SK-N-SH (cell line): ENCODE measurements at regions not wholly inside any gene's neighbourhood (a gene's known extent, or its start where the extent isn't known, plus 50 kb on each side); places are given as distances from the start of the nearest gene placed in this dataset.

ENCODE experiments used
- POLR2AphosphoS5 ChIP-seq: IDR thresholded peaks from 2 replicates; pipeline ENCODE4 v1.6.1; 2012; ENCODE audit warnings: low read depth, low read length
- RAD21 ChIP-seq: IDR thresholded peaks from 2 replicates; pipeline ENCODE4 v1.6.1; 2012; ENCODE audit warnings: mild to moderate bottlenecking, low read length
- RFX5 ChIP-seq: IDR thresholded peaks from 2 replicates; pipeline ENCODE4 v1.6.1; 2012; ENCODE audit warnings: mild to moderate bottlenecking, improper control_type of control experiment, low read length
- TF ChIP-seq, protein P1 (sequence below): fragments of 200-600 bp; sonication (generic); IDR thresholded peaks from 2 replicates; pipeline ENCODE4 v1.6.1; 2017; ENCODE audit warnings: antibody characterized with exemption, mild to moderate bottlenecking, moderate library complexity
- TF ChIP-seq, protein P2 (sequence below): IDR thresholded peaks from 2 replicates; pipeline ENCODE4 v1.6.1; 2012; ENCODE audit warnings: mild to moderate bottlenecking, low read depth, low read length, moderate library complexity

DNA sequence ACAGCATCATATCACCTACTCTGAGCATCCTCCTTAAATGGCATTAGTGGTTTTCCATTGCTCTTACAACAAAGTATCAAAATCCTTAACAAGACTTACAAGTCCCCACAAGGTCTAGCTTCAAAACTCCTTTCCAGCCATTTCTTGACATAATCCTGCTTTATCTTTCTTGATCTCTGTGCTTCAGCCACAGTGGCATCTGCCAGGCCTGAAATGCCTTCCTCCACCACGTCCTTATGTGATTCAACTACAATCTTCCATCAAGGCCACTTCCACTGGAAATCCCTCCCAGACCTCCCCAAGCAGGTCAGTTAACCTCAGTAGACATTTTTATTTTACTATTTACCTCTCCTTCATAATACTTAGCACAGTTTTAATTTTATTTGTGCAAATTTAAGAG lies 83.8 kb upstream of the CCDC150 start:
- TF ChIP-seq, protein P1, sequence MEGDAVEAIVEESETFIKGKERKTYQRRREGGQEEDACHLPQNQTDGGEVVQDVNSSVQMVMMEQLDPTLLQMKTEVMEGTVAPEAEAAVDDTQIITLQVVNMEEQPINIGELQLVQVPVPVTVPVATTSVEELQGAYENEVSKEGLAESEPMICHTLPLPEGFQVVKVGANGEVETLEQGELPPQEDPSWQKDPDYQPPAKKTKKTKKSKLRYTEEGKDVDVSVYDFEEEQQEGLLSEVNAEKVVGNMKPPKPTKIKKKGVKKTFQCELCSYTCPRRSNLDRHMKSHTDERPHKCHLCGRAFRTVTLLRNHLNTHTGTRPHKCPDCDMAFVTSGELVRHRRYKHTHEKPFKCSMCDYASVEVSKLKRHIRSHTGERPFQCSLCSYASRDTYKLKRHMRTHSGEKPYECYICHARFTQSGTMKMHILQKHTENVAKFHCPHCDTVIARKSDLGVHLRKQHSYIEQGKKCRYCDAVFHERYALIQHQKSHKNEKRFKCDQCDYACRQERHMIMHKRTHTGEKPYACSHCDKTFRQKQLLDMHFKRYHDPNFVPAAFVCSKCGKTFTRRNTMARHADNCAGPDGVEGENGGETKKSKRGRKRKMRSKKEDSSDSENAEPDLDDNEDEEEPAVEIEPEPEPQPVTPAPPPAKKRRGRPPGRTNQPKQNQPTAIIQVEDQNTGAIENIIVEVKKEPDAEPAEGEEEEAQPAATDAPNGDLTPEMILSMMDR = no peak
- TF ChIP-seq RAD21 = no peak
- TF ChIP-seq RFX5 = no peak
- TF ChIP-seq POLR2AphosphoS5 = no peak
- TF ChIP-seq, protein P2, sequence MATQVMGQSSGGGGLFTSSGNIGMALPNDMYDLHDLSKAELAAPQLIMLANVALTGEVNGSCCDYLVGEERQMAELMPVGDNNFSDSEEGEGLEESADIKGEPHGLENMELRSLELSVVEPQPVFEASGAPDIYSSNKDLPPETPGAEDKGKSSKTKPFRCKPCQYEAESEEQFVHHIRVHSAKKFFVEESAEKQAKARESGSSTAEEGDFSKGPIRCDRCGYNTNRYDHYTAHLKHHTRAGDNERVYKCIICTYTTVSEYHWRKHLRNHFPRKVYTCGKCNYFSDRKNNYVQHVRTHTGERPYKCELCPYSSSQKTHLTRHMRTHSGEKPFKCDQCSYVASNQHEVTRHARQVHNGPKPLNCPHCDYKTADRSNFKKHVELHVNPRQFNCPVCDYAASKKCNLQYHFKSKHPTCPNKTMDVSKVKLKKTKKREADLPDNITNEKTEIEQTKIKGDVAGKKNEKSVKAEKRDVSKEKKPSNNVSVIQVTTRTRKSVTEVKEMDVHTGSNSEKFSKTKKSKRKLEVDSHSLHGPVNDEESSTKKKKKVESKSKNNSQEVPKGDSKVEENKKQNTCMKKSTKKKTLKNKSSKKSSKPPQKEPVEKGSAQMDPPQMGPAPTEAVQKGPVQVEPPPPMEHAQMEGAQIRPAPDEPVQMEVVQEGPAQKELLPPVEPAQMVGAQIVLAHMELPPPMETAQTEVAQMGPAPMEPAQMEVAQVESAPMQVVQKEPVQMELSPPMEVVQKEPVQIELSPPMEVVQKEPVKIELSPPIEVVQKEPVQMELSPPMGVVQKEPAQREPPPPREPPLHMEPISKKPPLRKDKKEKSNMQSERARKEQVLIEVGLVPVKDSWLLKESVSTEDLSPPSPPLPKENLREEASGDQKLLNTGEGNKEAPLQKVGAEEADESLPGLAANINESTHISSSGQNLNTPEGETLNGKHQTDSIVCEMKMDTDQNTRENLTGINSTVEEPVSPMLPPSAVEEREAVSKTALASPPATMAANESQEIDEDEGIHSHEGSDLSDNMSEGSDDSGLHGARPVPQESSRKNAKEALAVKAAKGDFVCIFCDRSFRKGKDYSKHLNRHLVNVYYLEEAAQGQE = no peak
